Activated CD4-positive, alpha-beta T cell treated with anti-CD3 and anti-CD28 coated beads, Interleukin-2, amount 10 ng/mL, durations not matched to agents 7 days and 5 days (primary cell): ENCODE measurements at regions not wholly inside any gene's neighbourhood (a gene's known extent, or its start where the extent isn't known, plus 50 kb on each side); places are given as distances from the start of the nearest gene placed in this dataset.
"Not testable (repeated sequence)": the region's sequence is repeated elsewhere in the genome, so short reads cannot be mapped to it uniquely, and the experiment has no call there.

Experiments
- CTCF ChIA-PET: fragments of 350-600 bp; sonication (Branson Sonifier 250); formaldehyde crosslinking; loops from one replicate; lab custom pipeline; 2021; ENCODE audit warnings: antibody characterized with exemption; lab: Charles Lee
- POLR2A ChIA-PET: fragments of 350-600 bp; sonication (Branson Sonifier 250); formaldehyde crosslinking; loops from one replicate; lab custom pipeline; 2021; ENCODE audit warnings: antibody characterized with exemption; lab: Charles Lee
- DNase-seq: peaks from one replicate; pipeline ENCODE4 v3.0.0-alpha.2; 2020
- H3K27ac Mint-ChIP-seq: one replicate; pipeline ENCODE4 v1.8.0; 2021; ENCODE audit warnings: mild to moderate bottlenecking, moderate library complexity, mixed read lengths
- H3K27me3 Mint-ChIP-seq: one replicate; pipeline ENCODE4 v1.8.0; 2021; ENCODE audit warnings: mixed read lengths
- H3K36me3 Mint-ChIP-seq: one replicate; pipeline ENCODE4 v1.8.0; 2021; ENCODE audit warnings: low read depth, mixed read lengths
- H3K4me1 Mint-ChIP-seq: one replicate; pipeline ENCODE4 v1.8.0; 2021; ENCODE audit warnings: mixed read lengths
- H3K4me3 Mint-ChIP-seq: one replicate; pipeline ENCODE4 v1.8.0; 2021; ENCODE audit warnings: mild to moderate bottlenecking, moderate library complexity, mixed read lengths
- H3K9me3 Mint-ChIP-seq: one replicate; pipeline ENCODE4 v1.8.0; 2021; ENCODE audit warnings: mixed read lengths

DNA sequence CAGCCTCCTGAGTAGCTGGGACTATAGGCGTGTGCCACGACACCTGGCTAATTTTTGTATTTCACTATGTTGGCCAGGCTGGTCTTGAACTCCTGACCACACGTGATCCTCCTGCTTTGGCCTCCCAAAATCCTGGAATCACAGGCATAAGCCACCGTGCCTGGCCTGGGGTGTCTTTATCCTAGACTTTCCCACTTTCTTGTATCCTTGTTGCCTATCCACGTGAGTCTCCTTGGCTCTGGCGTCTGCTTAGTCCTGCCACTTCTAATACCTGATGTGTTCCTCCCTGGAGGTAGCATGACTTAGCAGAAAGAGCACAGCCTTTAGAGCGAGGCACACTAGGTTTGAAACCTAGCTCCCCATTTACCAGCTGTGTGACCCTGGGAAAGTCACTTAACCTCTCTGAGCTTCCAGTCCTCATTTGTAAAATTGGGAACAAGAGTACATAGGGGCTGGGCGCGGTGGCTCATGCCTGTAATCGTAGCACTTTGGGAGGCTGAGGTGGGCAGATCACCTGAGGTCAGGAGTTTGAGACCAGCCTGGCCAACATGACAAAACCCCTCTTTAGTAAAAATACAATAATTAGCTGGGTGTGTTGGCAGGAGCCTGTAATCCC, 344.6 kb downstream of the TYW1 start:
- ChIA-PET POLR2A (no interaction called here), CTCF (no interaction called here)
- Mint-ChIP-seq H3K4me1 (no peaks in the 10 kb centered on the region), H3K36me3 (peaks cover 20% of the 10 kb centered on the region), H3K4me3 (no peak overlapping the region), H3K27ac (no peak overlapping the region), H3K9me3 (peaks cover 13% of the 10 kb centered on the region), H3K27me3 (no peaks in the 10 kb centered on the region)
- DNase-seq = no peak

DNA sequence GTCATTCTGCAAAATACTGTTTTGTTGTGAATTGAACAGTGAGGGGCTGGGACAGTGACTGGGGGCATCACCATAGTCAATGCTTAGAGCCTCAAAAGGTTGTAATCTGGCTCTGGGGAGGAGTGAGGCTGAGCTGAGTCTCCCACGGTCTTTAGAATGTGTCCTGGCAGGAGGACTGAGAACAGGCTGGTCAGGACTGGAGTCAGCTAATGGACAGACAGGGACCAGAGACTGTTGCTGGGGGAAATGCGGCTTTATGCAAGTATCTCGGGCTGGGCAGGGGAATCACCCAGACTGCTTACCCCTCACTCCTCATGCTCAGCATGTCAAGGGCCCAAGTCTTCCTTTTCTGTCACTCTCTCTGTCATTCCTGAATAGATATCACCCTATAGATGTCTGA, 346.5 kb downstream of the TYW1 start:
- Mint-ChIP-seq H3K4me1 (no peaks in the 10 kb centered on the region), H3K36me3 (peaks cover 20% of the 10 kb centered on the region), H3K9me3 (peaks cover 13% of the 10 kb centered on the region), H3K27ac (no peak overlapping the region), H3K4me3 (no peak overlapping the region), H3K27me3 (no peaks in the 10 kb centered on the region)
- POLR2A ChIA-PET = no interaction called here
- DNase-seq = no peak
- CTCF ChIA-PET = interaction anchor here (0.7 kb wide), 1 partner anchor 834 kb away, joined by 4 read pairs; no protein-coding TSS in a partner anchor

DNA sequence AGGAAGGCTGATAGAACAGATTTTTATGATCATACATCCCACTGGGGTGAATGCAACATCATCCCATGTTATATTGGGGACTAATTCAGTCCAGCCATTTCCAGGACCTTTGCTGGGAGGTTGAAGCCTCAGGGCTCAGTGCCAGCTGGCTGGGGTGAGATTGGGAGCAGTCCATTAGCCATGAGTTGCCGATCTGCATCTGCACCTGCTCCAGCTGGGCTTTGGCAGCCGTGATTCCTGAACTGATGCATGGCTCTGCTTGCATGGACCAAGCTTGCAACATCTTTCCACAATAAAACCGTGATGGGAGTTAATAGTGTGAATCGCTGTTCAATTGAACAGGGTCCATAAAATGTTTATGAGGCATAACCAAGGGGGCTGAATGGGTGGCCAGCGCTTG, 346.9 kb downstream of the TYW1 start:
- H3K27me3 Mint-ChIP-seq = no peaks in the 10 kb centered on the region

DNA sequence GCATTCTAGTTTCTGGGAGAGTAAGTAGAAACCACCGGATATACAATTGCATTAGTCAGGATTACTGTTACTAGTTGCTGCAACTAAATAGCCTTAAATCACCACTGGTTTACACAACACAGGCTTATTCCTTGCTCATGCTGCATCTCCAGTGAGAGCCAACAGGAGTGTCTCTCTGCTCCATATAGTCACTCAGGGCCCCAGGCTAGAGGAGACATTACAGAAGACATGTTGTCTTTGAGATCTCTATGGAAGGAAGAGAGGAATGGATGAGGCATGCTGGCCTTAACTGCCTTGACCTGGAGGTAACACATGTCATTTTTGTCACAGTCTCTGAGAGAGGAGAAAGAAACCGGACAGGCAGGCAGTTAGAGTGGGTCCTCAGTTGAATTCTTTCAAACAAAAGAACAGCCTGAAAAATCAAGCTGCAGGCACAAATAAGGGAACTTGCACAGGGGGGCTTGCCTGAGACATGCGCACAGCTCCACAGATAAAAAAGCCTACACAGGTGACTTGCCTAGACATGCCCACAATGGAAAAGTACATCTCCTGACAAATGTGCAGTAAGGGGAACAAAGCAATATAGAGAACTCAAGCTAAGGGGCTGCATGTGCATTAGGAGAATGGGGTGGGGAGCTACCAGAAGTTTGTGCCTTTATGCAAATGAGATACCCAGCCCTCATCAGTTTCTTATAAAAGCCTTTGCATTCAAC, 348.0 kb downstream of the TYW1 start:
- peaks cover 13% of the 10 kb centered on the region for H3K9me3 Mint-ChIP-seq
- no peak for DNase-seq
- H3K36me3 Mint-ChIP-seq = peaks cover 20% of the 10 kb centered on the region
- no peaks in the 10 kb centered on the region for H3K27me3 Mint-ChIP-seq
- POLR2A ChIA-PET = no interaction called here
- H3K4me1 Mint-ChIP-seq = no peaks in the 10 kb centered on the region
- H3K27ac Mint-ChIP-seq = no peak overlapping the region
- CTCF ChIA-PET = no interaction called here
- no peak overlapping the region for H3K4me3 Mint-ChIP-seq

More for the DNA sequence above, 346.9 kb downstream of the TYW1 start:
- ChIA-PET CTCF (no interaction called here), POLR2A (no interaction called here)
- H3K9me3 Mint-ChIP-seq = peaks cover 13% of the 10 kb centered on the region
- no peak overlapping the region for H3K4me3 Mint-ChIP-seq
- H3K36me3 Mint-ChIP-seq = peaks cover 20% of the 10 kb centered on the region
- no peaks in the 10 kb centered on the region for H3K4me1 Mint-ChIP-seq
- H3K27ac Mint-ChIP-seq = no peak overlapping the region
- DNase-seq = no peak

DNA sequence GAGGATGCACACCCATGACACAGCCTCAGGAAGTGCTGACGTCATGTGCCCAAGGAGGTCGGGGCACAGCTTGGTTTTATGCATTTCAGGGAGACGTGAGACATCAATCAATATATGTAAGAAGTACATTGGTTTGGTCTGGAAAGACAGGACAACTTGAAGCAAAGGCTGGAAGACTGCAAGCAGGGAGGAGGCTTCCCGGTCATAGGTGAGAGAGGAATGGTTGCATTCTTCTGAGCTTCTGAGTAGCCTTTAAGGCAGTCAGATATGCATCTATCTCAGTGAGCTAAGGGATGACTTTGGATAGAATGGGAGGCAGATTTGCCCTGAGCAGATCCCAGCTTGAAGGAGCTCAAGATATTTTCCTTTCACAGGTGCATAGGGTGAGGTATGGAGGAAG, 349.5 kb downstream of the TYW1 start:
- Mint-ChIP-seq H3K4me1 (no peaks in the 10 kb centered on the region), H3K27me3 (no peaks in the 10 kb centered on the region), H3K27ac (no peak overlapping the region), H3K9me3 (peaks cover 16% of the 10 kb centered on the region), H3K36me3 (peaks cover 16% of the 10 kb centered on the region), H3K4me3 (no peak overlapping the region)
- ChIA-PET CTCF (no interaction called here), POLR2A (no interaction called here)
- DNase-seq = no peak

DNA sequence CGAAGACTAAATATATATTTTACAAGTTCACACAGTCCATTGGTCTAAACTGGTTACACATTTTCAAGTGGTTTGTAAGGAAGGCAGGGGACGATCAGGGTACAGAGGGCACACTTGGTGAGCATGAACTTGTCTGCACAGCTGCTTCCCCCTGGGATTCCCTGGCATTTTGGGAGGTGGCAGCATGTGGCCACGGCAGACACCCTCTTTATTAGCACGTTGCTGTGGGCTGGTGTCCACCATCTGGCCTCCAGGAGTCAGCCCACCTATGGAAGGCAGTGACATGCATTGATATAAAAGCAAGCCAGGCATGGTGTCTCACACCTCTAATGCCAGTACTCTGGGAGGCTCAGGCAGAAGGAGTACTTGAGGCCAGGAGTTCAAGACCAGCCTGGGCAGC, 350.2 kb downstream of the TYW1 start:
- no peak for DNase-seq
- H3K4me1 Mint-ChIP-seq = no peaks in the 10 kb centered on the region
- no peak overlapping the region for H3K4me3 Mint-ChIP-seq
- peaks cover 18% of the 10 kb centered on the region for H3K9me3 Mint-ChIP-seq
- POLR2A ChIA-PET = no interaction called here
- CTCF ChIA-PET = no interaction called here
- no peak overlapping the region for H3K27ac Mint-ChIP-seq
- no peaks in the 10 kb centered on the region for H3K27me3 Mint-ChIP-seq
- H3K36me3 Mint-ChIP-seq = peaks cover 14% of the 10 kb centered on the region

DNA sequence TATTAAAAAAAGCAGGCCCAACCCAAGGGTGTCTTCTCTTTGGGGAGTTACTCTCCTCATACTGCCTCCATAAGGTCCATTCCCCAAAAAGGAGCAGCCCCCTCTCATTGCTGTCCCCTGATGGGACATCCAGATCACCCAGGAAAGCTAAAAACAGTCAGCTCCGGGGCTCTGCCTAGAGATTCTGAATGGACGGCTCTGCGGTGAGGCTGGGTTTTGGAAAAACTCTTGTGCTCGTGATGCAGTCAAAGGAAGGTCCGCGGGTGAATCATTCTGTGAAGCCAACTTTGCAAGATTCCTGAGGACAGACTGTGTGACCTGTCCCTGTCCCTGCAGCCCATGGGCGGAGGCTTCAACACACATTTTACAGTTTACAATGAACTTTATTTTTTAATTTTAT, 351.5 kb downstream of the TYW1 start:
- Mint-ChIP-seq H3K27ac (no peak overlapping the region), H3K4me3 (no peak overlapping the region), H3K4me1 (no peaks in the 10 kb centered on the region), H3K27me3 (no peaks in the 10 kb centered on the region), H3K9me3 (peaks cover 15% of the 10 kb centered on the region), H3K36me3 (peaks cover 6% of the 10 kb centered on the region)
- ChIA-PET POLR2A (no interaction called here), CTCF (no interaction called here)
- DNase-seq = no peak

DNA sequence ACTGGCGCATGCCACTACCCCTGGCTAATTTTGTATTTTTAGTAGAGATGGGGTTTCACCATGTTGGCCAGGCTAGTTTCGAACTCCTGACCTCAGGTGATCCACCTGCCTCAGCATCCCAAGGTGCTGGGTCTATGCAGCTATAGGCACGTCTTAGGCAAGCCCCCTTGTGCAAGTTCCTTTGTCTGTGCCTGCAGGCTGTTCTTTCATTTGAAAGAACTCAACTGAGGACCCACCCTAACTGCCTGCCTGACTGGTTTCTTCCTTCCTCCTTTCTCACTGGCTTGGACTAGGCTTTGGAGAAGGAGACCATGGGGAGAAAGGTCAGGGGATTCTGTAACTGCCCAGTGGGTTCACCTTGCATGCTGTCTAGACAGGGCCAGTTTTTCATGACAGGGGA, 361.0 kb downstream of the TYW1 start:
- CTCF ChIA-PET, H3K27me3 Mint-ChIP-seq, POLR2A ChIA-PET, H3K4me1 Mint-ChIP-seq, H3K27ac Mint-ChIP-seq, H3K36me3 Mint-ChIP-seq, H3K4me3 Mint-ChIP-seq, DNase-seq: not testable (repeated sequence)
- peaks cover 10% of the 10 kb centered on the region for H3K9me3 Mint-ChIP-seq

DNA sequence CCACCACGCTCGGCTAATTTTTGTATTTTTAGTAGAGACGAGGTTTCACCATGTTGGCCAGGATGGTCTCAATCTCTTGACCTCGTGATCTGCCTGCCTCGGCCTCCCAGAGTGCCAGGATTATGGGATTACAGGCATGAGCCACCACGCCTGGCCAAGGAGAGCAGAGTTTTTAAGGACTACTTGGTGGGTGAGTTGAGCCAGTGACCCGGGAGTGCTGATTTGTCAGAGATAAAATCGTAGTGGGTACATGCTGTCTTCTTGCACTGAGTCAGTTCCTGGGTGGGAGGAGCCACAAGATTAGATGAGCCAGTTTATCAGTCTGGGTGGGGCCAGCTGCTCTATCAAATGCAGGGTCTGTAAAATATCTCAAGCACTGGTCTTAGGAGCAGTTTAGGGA, 361.7 kb downstream of the TYW1 start:
- H3K4me1 Mint-ChIP-seq, H3K36me3 Mint-ChIP-seq, H3K27ac Mint-ChIP-seq, CTCF ChIA-PET, H3K4me3 Mint-ChIP-seq, DNase-seq, POLR2A ChIA-PET, H3K27me3 Mint-ChIP-seq: not testable (repeated sequence)
- H3K9me3 Mint-ChIP-seq = peaks cover 10% of the 10 kb centered on the region

DNA sequence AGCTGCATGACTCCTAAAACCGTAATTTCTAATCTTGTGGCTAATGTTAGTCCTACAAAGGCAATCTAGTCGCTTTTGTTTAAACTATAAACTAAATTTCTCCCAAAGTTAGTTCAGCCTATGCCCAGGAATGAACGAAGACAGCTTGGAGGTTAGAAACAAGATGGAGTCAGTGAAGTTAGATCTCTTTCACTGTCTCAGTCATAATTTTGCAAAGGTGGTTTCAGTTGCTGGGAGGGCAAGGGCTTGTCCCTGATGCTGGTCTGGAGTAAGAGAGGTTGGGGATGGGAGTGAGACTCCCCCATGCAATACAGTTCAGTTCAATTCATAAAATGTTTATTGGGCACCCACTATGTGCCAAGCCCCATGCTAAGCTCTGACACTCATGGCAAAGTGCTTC, 362.1 kb downstream of the TYW1 start:
- H3K36me3 Mint-ChIP-seq, H3K4me1 Mint-ChIP-seq, POLR2A ChIA-PET, H3K27ac Mint-ChIP-seq, H3K4me3 Mint-ChIP-seq, H3K27me3 Mint-ChIP-seq, CTCF ChIA-PET, DNase-seq: not testable (repeated sequence)
- peaks cover 10% of the 10 kb centered on the region for H3K9me3 Mint-ChIP-seq

DNA sequence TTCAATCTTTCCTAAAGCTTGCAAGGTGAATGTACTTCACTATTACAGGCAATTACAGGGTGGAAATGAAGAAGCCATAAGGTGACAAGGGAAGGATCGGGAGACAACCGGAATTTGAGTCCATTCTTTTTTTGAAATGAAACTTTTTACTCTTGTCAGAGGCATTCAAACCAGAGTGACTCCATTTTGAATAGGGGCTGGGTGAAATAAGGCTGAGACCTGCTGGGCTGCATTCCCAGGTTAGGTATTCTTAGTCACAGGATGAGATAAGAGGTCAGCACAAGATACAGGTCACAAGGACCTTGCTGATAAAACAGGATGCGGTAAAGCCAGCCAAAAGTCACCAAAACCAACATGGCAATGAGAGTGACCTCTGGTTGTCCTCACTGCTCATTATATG, 363.3 kb downstream of the TYW1 start:
- H3K4me1 Mint-ChIP-seq = no peaks in the 10 kb centered on the region
- POLR2A ChIA-PET = no interaction called here
- CTCF ChIA-PET = no interaction called here

DNA sequence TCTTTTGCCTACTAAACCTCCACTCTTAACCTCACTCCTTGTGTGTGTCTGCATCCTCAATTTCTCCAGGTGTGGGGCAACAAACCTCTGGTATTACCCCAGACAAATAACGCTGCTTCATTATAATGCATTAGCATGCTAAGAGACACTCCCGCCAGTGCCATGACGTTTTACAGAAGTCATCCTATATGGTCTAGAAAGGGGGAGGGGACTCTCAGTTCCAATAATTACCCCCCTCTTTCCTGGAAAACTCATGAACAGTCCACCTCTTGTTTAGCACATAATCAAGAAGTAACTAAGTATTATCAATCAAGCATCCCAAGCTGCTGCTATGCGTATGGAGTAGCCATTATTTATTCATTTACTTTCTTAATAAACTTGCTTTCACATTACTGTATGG, 364.5 kb downstream of the TYW1 start:
- no peak overlapping the region for H3K4me3 Mint-ChIP-seq
- no peak overlapping the region for H3K27ac Mint-ChIP-seq
- H3K36me3 Mint-ChIP-seq = peaks cover 2% of the 10 kb centered on the region
- POLR2A ChIA-PET = no interaction called here
- H3K4me1 Mint-ChIP-seq = no peaks in the 10 kb centered on the region
- no peak for DNase-seq
- H3K9me3 Mint-ChIP-seq = peaks cover 10% of the 10 kb centered on the region
- no peaks in the 10 kb centered on the region for H3K27me3 Mint-ChIP-seq
- CTCF ChIA-PET = no interaction called here

More for the DNA sequence above, 363.3 kb downstream of the TYW1 start:
- no peak overlapping the region for H3K27ac Mint-ChIP-seq
- H3K9me3 Mint-ChIP-seq = peaks cover 10% of the 10 kb centered on the region
- no peak for DNase-seq
- peaks cover 2% of the 10 kb centered on the region for H3K36me3 Mint-ChIP-seq
- no peak overlapping the region for H3K4me3 Mint-ChIP-seq
- no peaks in the 10 kb centered on the region for H3K27me3 Mint-ChIP-seq

DNA sequence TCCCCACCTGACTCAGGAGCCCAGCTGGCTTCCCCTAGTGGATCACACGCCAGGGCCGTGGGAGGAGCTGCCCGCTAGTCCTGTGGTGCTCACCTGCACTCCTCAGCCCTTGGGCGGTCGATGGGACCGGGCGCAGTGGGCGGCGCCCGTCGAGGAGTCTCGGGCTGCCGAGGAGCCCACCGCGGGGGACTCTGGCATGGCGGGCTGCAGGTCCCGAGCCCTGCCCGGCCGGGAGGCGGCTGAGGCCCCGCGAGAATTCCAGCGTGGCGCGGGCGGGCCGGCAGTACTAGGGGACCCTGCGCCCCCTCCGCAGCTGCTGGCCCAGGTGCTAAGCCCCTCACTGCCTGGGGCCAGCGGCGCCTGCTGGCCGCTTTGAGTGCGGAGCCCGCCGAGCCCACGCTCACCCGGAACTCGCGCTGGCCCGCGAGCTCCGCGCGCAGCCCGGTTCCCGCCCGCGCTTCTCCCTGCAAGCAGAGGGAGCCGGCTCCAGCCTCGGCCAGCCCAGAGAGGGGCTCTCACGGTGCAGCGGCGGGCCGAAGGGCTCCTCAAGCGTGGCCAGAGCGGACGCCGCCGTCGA, 367.9 kb downstream of the TYW1 start:
- CTCF ChIA-PET = no interaction called here

More for the DNA sequence above, 367.9 kb downstream of the TYW1 start:
- POLR2A ChIA-PET = no interaction called here
- Mint-ChIP-seq H3K4me3 (no peak overlapping the region), H3K4me1 (no peaks in the 10 kb centered on the region), H3K9me3 (no peaks in the 10 kb centered on the region), H3K36me3 (no peaks in the 10 kb centered on the region), H3K27ac (no peak overlapping the region), H3K27me3 (peaks cover 2% of the 10 kb centered on the region)
- no peak for DNase-seq
